OCI-LY7 (cell line): ENCODE measurements at regions not wholly inside any gene's neighbourhood (a gene's known extent, or its start where the extent isn't known, plus 50 kb on each side); places are given as distances from the start of the nearest gene placed in this dataset.

Experiments
- BruUV-seq: library from RNA; stranded (reverse); fragments of 400-500 nt; replicated peaks from 2 replicates; lab custom pipeline; 2021; lab: Mats Ljungman, UMichigan
- CTCF ChIA-PET: fragments of 300-600 bp; sonication (Branson Sonifier 250); formaldehyde crosslinking; loops from one replicate; lab custom pipeline; 2022; ENCODE audit warnings: antibody characterized with exemption; ENCODE audit not compliant: unreplicated experiment; lab: Charles Lee
- POLR2A ChIA-PET: fragments of 300-600 bp; sonication (Branson Sonifier 250); formaldehyde crosslinking; loops from one replicate; lab custom pipeline; 2022; ENCODE audit warnings: antibody characterized with exemption; lab: Charles Lee
- DNase-seq: peaks from one replicate; pipeline ENCODE4 v3.0.0-alpha.2; 2015; ENCODE audit warnings: low spot score
- H2AFZ ChIP-seq: fragments of 200-600 bp; sonication (generic), shearing (Covaris generic); 2 replicates; pipeline ENCODE4 v1.6.1; 2014; ENCODE audit warnings: mild to moderate bottlenecking, antibody characterized with exemption, low read length, moderate library complexity
- H3K27ac ChIP-seq: fragments of 200-600 bp; sonication (generic); 2 replicates; pipeline ENCODE4 v1.5.1; 2014; ENCODE audit warnings: mixed run types, low read depth, mild to moderate bottlenecking, moderate library complexity, low read length, inconsistent platforms; ENCODE audit not compliant: poor library complexity, severe bottlenecking
- H3K36me3 ChIP-seq: fragments of 200-600 bp; sonication (generic); 2 replicates; pipeline ENCODE4 v1.6.1; 2014; ENCODE audit warnings: mild to moderate bottlenecking, antibody characterized with exemption, low read length, moderate library complexity, mixed read lengths; ENCODE audit not compliant: insufficient read depth
- H3K4me1 ChIP-seq: fragments of 200-600 bp; sonication (generic); 2 replicates; pipeline ENCODE4 v1.5.1; 2014; ENCODE audit warnings: mild to moderate bottlenecking, low read length; ENCODE audit not compliant: insufficient read depth, poor library complexity, severe bottlenecking
- H3K4me2 ChIP-seq: fragments of 200-600 bp; sonication (generic); 2 replicates; pipeline ENCODE4 v1.6.1; 2014; ENCODE audit warnings: mild to moderate bottlenecking, low read length
- H3K4me3 ChIP-seq: fragments of 200-600 bp; sonication (generic); 2 replicates; pipeline ENCODE4 v1.5.1; 2014; ENCODE audit warnings: mild to moderate bottlenecking, low read depth, low read length; ENCODE audit not compliant: poor library complexity, severe bottlenecking
- H3K79me2 ChIP-seq: fragments of 200-600 bp; sonication (generic); 2 replicates; pipeline ENCODE4 v1.6.1; 2016; ENCODE audit warnings: low read depth, mild to moderate bottlenecking, low read length, moderate library complexity, mixed read lengths; ENCODE audit not compliant: insufficient read depth
- H3K9me2 ChIP-seq: fragments of 200-600 bp; sonication (generic); 2 replicates; pipeline ENCODE4 v1.6.1; 2016; ENCODE audit warnings: mild to moderate bottlenecking, low read length, mixed read lengths; ENCODE audit not compliant: insufficient read depth
- H3K9me3 ChIP-seq: fragments of 200-600 bp; sonication (generic); 2 replicates; pipeline ENCODE4 v1.6.1; 2014; ENCODE audit warnings: mild to moderate bottlenecking, mixed run types, low read length, mixed read lengths
- H4K20me1 ChIP-seq: fragments of 200-600 bp; sonication (generic); 2 replicates; pipeline ENCODE4 v1.6.1; 2014; ENCODE audit warnings: mild to moderate bottlenecking, antibody characterized with exemption, low read length, moderate library complexity, mixed read lengths; ENCODE audit not compliant: insufficient read depth
- EZH2phosphoT487 ChIP-seq: fragments of 200-600 bp; sonication (generic); IDR thresholded peaks from 2 replicates; pipeline ENCODE4 v1.6.1; 2018; ENCODE audit warnings: low read depth, borderline replicate concordance, mild to moderate bottlenecking, mixed run types, antibody characterized with exemption, low read length, moderate library complexity, mixed read lengths
- intact Hi-C: fragments of 100-400 bp; cut with micrococcal nuclease; formaldehyde crosslinking; loops from one replicate; pipeline ENCODE4 v1.10.0; 2022; ENCODE audit not compliant: unreplicated experiment
- TF ChIP-seq, protein P1 (sequence below): fragments of 200-600 bp; sonication (generic); conservative IDR thresholded peaks from 2 replicates; pipeline ENCODE4 v1.5.1; 2014; ENCODE audit warnings: mild to moderate bottlenecking, antibody characterized with exemption, low read length, moderate library complexity, mixed read lengths

DNA sequence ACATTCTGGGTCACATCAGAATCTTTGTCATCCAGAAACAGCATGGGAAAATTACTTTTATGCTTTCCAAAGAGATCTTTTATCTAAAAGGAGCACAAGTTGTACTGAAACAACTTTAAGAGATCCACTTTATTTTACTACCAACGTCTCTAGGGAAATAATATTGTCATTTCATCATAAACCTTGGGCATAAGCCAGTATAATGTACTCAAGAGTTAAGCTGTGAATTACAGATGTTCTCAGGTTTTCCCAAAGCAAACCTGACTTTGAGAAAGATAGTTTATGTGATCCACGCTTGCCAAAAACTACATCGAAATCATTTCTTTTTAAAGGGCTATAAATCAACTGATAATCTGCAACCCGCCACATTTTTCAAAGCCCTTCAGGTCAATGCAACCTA is 124.1 kb upstream of the CRBN start:
- Histone ChIP-seq H3K4me1 (no peaks in the 10 kb centered on the region), H3K4me3 (no peak overlapping the region), H2AFZ (no peak overlapping the region), H3K27ac (no peak overlapping the region), H3K9me3 (no peaks in the 10 kb centered on the region), H3K4me2 (no peak overlapping the region), H3K36me3 (no peaks in the 10 kb centered on the region), H3K79me2 (no peaks in the 10 kb centered on the region), H3K9me2 (no peaks in the 10 kb centered on the region), H4K20me1 (no peaks in the 10 kb centered on the region)
- POLR2A ChIA-PET, result no interaction called here
- BruUV-seq, result no TSS peak
- CTCF ChIA-PET, result no interaction called here
- intact Hi-C loops, result no loop called here
- DNase-seq, result no peak
- TF ChIP-seq, protein P1, sequence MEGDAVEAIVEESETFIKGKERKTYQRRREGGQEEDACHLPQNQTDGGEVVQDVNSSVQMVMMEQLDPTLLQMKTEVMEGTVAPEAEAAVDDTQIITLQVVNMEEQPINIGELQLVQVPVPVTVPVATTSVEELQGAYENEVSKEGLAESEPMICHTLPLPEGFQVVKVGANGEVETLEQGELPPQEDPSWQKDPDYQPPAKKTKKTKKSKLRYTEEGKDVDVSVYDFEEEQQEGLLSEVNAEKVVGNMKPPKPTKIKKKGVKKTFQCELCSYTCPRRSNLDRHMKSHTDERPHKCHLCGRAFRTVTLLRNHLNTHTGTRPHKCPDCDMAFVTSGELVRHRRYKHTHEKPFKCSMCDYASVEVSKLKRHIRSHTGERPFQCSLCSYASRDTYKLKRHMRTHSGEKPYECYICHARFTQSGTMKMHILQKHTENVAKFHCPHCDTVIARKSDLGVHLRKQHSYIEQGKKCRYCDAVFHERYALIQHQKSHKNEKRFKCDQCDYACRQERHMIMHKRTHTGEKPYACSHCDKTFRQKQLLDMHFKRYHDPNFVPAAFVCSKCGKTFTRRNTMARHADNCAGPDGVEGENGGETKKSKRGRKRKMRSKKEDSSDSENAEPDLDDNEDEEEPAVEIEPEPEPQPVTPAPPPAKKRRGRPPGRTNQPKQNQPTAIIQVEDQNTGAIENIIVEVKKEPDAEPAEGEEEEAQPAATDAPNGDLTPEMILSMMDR, result no peak
- no peak for TF ChIP-seq EZH2phosphoT487

DNA sequence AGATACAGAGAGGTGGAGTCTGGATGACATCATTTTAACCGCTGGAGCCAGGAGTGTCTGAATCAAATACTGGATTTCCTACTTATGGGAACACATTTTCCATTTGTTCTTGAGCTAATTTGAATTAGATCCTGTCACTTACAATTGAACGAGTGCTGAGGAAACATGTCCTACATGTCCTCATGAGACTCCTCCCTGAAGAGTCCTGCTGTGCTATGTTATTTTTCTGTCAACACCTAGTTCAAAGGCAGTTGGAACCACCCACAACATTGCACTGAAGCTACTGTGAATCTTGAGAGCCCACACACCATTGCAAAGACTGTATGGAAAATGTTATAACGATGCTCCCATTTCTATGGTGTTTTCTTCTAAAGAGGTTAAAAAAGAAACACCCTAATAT is 123.5 kb upstream of the CRBN start:
- Histone ChIP-seq H3K9me3 (no peaks in the 10 kb centered on the region), H3K4me1 (no peaks in the 10 kb centered on the region), H3K9me2 (no peaks in the 10 kb centered on the region), H4K20me1 (no peaks in the 10 kb centered on the region), H3K79me2 (no peaks in the 10 kb centered on the region), H3K4me3 (no peak overlapping the region), H3K27ac (no peak overlapping the region), H3K4me2 (no peak overlapping the region), H3K36me3 (no peaks in the 10 kb centered on the region), H2AFZ (no peak overlapping the region)
- POLR2A ChIA-PET, result no interaction called here
- CTCF ChIA-PET, result no interaction called here
- intact Hi-C loops, result no loop called here
- no TSS peak for BruUV-seq
- no peak for DNase-seq
- TF ChIP-seq EZH2phosphoT487, result no peak
- TF ChIP-seq, protein P1, result no peak

DNA sequence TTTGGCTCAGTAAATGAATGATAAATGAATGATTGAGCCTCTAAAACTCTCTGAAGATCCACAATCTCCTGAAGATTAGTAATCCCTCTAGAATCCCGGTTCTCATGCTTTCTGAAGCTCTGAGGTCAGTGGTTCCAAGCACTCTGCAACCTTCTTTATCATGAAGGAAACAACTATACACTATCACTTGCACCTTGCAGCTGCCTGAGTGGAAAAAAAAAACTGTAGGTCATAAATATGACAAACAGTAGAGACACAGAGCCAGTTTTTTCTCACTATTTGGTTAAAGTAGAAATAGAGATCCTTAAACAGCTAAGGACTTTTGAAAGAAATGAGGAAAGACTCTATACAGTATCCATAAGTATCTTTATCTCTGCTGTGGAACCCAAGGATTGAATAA is 122.0 kb upstream of the CRBN start:
- TF ChIP-seq, protein P1, result no peak
- TF ChIP-seq EZH2phosphoT487, result no peak
- Histone ChIP-seq H2AFZ (no peak overlapping the region), H3K9me2 (no peaks in the 10 kb centered on the region), H3K4me1 (no peaks in the 10 kb centered on the region), H3K79me2 (no peaks in the 10 kb centered on the region), H3K27ac (no peak overlapping the region), H3K4me2 (no peak overlapping the region), H3K9me3 (no peaks in the 10 kb centered on the region), H4K20me1 (no peaks in the 10 kb centered on the region), H3K36me3 (no peaks in the 10 kb centered on the region), H3K4me3 (no peak overlapping the region)
- POLR2A ChIA-PET, result interaction anchor here (0.6 kb wide), 1 partner anchor 49 kb away, joined by 3 read pairs; no protein-coding TSS in a partner anchor
- no TSS peak for BruUV-seq
- CTCF ChIA-PET, result no interaction called here
- DNase-seq, result no peak
- intact Hi-C loops, result no loop called here
